GM21360 (cell line): ENCODE measurements at regions not wholly inside any gene's neighbourhood (a gene's known extent, or its start where the extent isn't known, plus 50 kb on each side); places are given as distances from the start of the nearest gene placed in this dataset.

ENCODE experiments used
- ATAC-seq: cut with Tn5 transposase; IDR thresholded peaks from one replicate; pipeline ENCODE4 v1.9.1; 2021; ENCODE audit warnings: mild to moderate bottlenecking, moderate library complexity; ENCODE audit not compliant: unreplicated experiment

DNA sequence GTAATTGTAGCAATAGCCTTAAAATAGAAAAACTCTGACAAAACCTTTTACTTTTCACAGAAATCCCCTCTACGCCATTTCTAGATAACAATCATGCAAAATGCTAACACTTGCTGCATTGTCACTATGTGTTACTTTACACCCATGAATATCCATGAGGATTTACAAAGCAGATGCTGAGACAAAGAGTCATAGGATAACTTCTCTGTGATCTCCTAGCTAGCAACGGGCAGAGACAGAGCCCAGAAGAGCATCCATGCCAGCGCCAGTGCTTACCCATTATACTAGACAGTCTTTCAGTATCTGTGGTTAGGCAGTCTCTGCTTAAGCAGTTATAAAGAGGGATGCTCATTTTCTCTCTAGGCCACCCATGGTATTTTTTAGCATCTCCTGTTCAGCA lies 474.1 kb downstream of the CAAP1 start:
- no peak for ATAC-seq

DNA sequence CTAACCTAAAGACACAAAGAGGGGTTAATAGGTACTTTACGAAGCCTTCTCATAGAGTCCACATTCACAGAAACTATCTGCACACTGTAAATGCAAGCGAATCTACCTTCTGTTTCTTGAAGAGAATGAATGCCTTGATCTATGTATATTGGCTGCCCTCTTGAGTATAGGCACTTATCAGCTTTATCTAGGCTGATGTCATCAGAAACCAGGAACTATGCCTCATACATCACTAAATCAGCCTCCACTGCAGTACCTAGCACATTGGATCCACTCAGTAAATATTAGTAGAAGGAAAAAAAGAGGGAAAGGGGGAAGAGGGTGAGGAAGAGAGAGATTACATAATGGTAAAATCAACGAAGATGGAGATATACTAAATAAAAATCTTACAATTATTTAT lies 477.1 kb downstream of the CAAP1 start:
- ATAC-seq, result no peak

DNA sequence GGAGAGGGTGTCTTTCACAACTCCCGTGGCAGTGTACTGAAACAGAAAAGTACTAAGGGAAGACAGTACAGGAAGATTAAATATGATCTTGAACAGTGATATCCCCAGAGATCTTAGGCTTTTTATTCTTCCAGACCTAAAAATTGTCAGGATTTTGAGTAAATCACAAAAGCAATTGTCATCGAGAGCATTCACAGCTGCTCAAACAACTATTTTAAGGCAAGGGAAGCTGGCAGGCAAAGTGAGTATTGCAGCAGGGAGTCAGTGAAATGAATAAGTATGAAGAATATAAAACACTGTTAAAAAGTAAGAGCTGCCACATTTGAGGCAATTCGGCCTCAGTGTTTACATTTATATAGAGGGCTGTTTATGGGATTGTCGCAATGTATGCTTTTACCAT lies 479.0 kb downstream of the CAAP1 start:
- ATAC-seq, result no peak

DNA sequence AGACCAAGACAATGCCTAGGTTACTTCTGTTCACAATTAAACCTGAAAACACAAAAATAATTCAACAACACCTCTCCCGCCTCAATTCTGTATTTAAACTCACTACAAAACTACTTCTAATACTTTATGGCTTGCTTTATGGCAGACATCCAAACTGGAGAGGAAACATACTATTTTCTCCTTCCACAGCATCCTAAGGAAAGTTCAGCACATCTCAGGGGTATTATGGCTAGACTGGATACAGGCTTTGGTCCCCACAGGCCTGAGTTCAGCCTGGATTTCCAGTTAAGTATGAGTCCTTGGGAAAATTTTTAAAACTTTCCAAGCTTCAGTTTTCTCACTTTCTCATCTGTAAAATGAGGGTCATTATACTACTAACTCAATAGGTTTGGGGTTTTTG lies 480.2 kb downstream of the CAAP1 start:
- no peak for ATAC-seq

DNA sequence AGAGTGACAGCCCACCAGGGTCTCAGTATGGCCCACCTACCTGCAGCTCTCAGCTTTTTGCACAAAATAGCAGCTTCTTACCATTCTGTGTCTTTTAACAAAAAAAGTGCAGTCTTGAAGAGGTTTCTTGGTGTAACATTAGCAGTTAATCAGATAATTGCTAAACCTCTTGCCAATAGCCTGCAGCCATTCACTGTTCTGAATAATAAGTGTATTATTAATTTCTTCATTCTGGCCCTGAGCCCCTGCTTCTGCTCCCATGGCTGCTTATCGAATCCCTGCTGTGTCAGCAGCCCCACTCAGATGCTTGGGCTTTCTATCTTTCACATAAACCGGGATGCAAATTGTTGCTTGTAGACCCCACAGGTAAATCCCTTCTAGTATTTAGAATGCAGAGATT lies 485.9 kb downstream of the CAAP1 start:
- no peak for ATAC-seq

DNA sequence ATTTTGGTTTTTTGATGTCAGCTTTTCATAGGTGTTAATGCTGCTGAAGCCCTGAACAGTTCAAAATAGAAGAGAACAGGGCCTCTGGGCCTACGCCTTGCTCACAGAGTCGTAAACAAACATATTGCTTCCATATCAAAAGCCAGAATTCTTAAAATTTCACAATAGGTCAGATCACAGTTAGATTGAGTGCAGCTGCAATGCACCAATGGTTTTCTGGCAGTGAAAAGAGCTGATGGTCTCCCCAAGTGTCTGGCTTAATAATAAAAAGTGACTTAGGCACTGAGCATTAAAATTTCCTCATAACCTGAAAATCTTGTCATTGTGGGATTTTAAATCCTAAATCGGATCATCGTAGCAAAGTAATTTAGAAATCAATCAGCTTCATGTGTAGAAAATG lies 493.0 kb downstream of the CAAP1 start:
- no peak for ATAC-seq

DNA sequence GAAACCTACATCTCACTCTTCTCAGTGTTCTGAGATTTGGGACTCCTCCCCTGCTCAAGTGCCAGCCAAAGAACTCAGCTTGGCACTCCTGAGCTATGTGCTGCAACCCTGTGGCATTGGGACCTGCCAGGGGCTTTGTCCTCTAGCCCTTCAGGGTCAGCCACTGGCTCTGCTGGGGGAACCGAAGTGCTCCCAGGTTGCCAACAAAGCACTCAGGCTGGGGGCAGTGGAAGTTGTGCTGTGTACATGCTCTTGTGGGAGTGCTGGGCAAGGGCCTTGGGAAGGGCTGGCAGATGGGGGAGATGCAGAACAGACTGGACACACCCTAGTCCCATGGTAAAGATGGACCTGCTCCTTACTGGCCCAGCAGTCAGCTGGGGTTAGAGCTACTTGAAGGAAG lies 498.6 kb downstream of the CAAP1 start:
- ATAC-seq, result no peak

DNA sequence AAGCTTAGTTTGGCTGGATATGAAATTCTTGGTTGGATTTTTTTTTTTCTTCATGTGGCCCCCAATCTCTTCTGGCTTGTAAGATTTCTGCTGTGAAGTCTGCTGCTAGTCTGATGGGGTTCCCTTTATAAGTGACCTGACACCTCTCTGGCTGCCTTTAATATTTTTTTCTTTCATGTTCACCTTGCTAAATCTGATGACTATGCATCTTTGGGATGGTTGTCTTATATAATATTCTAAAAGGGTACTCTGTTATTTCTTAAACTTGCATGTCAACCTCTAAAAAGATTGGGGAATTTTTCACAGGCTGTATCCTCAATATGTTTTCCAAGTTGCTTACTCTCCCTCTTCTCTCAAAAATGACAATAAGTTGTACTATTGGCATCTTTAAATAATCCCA lies 500.0 kb downstream of the CAAP1 start:
- ATAC-seq, result no peak

DNA sequence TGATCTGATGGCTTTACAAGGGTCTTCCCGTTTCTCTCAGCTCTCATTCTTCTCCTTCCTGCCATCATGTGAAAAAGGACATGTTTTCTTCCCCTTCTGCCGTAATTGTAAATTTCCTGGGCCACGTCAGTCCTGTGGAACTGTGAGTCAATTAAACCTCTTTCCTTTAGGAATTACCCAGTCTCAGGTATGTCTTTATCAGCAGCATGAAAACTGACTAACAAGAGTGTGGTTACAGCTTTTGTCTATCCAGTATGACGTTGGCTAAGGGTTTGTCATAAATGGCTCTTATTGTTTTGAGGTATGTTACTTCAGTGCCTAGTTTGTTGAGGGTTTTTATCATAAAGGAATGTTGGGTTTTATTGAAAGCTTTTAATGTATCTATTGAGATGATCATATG lies 501.6 kb downstream of the CAAP1 start:
- ATAC-seq, result no peak

DNA sequence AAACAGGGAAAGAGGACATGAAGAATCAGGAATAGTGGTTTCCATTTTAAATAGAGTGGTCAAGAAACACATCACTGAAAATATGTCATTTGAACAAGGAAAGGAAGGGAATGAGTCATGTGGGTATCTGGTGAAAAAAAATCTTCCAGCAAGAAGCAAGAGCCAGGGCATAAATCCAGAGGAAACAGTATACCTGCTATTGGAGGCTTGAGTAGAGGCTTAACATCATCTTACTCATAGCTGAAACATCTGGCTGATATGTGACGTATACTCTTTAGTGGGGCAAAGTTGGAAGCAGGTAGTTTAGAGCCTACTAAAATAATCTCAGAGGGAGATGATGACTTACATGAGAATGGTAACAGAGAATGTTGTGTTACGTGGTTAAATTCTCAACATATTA lies 517.2 kb downstream of the CAAP1 start:
- no peak for ATAC-seq

DNA sequence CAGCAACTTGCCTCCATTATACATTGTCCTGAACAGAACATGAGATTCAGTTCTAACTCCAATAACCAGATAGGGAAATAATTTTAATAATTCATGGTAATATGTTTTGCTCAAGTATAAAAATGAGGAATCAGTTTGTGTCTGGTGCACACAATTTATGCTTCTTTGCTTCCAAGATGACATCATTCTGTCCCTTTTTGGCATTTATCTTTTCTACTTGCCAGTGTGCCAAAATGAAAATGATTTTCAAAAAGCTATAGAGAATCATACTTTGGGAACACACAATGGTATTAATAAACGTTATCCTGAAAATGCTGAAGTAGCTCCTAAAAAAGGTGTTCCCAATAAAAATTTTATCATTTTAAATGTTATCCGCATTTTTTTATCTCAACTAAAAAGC lies 519.0 kb downstream of the CAAP1 start:
- ATAC-seq, result no peak

DNA sequence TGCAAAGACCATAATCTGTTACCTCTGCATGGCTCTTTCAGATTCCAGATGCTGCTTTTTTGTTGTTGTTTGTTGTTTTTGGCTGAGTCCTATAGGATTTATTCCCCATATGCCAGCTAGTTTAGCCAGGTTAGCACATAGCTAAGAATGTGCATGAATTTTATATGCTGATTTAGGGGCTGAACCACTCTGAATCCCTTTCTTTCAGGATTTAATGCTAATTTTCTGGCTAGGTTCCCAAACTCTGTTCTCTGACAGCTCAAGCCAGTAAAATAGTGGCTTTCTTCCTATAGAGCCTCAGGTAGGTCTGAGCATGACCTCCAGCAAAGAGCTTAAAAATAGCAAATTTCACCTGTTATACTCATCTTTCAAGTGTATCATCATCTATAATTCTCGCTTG lies 521.4 kb downstream of the CAAP1 start:
- ATAC-seq, result no peak

DNA sequence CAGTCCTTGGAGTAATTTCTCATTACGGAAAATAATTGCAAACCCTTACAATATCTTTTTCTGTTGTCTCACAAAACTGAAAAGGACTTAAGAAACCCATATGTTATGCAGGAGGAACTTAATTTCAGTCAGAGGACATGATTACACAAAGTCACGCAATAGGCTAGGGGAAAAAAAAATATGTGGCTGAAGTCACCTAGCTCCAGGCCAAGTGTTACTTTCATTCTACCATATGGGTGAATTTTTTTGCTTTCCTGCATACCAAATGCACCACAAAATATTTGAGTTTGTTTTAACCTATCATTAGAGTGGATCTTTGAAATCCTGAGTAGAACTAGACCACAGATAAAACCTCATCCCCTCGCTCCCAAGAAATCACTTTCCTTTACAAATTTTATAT lies 523.5 kb downstream of the CAAP1 start:
- no peak for ATAC-seq

DNA sequence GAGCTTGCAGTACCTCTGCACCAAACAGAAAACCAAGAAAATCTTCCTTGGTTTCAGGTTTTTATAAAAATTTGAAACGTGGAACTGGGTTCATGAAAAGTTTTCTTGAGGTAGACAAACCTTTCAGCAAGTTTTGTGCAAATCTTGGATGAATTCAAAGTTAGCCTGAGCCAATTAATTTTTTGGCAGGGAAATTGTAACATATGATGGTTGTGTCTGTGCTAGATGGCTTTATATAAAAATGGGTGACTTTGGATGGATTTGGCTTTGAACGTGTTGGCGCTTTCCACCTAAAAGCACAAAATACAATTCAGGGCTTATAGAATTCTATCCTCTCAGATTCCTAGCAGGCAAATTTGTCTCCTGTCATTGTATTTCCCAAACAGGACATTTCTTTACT lies 524.4 kb downstream of the CAAP1 start:
- no peak for ATAC-seq

DNA sequence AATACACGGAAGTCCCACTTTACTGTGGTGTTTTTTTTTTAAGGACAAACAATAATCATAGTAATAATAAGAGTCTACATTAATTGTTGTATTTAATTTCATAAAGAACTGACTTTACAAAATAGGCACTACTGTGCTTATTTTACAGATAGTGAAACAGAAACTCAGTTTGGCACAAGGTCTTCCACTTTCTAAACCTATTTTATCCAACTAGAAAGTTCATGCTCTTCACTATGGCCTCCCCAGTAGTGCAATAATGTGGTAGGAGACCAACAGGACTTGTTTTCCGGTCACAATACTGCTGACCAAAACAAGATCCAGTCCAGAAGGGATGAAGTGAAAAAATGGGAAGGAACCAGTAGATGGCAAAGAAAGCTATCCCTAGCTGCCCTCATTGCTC lies 531.6 kb downstream of the CAAP1 start:
- no peak for ATAC-seq

DNA sequence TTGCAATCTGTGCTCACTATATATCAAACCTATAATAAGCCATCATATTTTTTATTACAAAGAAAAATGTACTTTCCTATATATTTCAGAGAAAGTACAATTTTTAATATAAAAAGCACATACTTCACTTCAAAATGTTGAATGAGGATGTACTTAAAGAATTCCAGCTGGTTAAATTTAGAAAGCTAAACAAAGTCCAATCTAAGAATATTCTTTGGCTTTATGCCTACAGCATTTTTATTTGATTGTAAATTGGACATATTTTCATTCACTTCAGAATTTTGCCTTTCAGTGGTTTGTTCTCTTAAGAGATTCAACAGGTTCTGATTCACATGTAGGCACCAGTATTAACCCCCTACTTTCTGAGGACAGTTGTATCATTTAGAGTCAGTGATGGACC lies 533.8 kb downstream of the CAAP1 start:
- ATAC-seq, result no peak

DNA sequence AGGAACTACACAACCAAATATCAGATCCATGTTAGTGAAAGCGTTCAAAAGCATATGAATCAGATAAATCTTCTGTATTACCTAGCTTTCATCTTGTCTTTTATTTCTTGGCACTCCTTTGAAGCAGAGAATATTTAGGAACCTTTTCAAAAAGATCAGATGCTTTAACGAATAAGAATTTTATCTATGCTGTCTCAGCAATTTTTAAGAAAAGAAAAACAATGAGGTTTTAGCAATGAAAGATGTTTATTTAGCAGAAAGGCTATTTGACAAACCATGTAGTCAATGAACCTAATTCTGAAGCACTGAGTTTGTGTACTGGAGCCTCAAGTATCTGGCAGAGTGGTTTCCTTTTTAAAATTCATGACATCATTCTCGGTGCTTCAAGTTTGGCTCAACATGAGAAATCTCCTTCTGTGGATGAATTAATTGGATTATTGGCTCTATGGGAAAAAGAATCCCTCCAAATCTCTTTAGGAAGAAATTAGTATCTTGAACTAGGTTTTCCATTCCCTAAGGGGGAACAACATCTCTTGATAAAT lies 534.7 kb downstream of the CAAP1 start:
- no peak for ATAC-seq

DNA sequence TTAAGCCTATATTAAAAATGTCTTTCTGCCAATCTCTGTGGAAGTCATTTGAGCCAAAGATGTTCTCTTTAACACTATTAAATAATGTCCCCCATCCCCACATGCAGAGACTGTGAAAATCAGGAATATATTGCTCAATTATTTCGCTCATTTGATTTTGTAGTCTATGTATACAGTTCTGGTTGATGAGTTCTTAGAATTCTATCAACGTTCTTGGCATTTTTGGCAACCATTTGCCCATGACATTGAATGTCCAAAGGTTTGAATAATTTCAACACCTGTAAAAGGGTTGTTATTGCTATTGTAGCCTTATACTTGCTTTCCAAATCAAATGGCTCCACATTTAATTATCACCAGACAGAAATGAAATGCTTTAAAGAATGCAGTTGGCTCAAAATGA lies 536.1 kb downstream of the CAAP1 start:
- ATAC-seq, result no peak

DNA sequence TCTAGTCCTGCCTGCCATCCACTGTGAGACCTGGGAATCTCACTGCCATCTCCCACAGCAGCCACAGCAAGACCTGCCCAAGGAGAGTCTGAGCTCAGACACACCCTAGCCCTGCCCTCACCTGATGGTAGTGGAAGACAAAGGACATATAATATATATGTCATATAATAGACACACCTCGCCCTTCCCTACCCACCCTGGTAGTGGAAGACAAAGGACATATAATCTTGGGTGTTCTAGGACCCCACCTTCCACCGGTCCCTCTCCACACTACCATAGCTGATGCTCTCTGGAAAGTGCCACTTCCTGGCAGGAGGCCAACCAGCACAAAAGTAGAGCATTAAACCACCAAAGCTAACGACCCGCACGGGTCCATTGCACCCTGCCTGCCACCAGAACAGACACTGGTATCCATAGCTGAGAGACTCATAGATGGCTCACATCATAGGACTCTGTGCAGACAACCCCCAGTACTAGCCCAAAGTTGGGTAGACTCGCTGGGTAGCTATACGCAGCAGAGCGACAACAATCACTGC lies 545.6 kb downstream of the CAAP1 start:
- ATAC-seq, result no peak

DNA sequence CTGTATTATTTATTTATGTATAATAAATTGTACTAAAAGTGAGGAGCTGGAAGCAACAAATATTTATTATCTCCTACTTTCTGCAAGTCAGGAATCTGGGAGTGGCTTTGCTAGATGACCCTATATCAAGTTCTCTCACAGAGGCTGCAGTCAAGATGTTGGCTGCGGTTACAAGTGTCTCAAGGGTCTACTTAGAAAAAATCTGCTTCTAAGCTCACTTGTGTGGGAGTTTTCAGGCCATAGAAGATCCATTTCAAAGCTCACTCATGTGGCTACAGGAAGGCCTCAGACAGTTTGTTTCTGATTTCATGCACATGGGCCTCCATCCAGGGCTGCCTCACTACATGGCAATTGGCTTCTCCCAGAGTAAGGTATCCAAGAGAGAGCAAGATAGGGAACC lies 551.1 kb downstream of the CAAP1 start:
- no peak for ATAC-seq

DNA sequence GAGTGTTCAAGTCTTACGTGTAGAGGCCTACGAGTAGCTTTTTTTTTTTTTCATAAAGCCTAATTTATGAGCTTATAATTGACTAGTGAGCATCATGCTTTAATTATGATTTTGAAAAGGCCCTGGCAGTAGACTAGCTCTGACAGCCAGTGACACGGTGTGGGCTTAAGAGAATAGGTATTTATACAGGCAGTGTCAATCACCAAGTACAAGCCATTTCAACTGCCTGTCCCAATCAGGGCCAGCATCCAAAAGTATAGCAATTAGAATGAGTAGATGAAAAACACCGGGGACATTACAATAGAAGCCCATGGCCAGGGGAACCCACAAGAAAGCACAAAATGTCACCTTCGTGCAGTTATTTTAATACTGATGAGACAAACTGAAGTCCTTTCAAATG lies 552.8 kb downstream of the CAAP1 start:
- no peak for ATAC-seq

DNA sequence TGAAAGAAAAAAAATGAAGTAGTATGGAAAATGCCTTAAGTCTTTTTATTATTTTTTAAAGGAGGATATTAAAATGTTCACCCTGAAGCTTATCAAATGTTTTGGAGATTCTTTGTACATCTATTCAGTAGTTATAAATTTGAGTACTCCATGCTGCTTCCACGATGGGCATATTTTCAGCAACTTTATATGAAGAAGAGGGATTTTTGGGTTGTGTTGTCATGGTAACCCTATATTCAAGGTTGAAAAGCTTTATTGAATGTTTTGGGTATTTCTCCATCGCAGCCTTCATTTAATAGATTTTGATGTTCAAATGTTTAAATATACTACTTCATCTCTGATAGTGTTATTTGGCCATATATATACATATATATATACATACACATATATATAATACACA lies 557.5 kb downstream of the CAAP1 start:
- ATAC-seq, result no peak

DNA sequence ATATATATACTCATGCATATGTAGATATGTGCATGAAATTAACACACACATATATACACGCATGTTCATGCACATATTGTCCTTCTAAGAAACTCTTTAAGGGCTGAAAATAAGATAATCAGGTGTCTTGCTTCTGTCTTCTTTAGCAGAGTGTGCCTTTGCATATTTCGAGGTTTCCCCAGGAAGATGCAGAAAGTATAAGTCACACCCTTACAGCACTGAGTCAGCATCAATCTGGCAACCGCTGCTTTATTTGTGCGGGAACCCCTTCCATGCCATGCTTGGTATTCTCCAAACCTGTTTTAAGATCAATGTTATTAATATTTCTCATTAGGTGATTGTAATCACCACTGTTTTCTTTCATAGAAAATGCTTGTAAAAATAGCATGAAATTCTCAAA lies 557.9 kb downstream of the CAAP1 start:
- ATAC-seq, result no peak

DNA sequence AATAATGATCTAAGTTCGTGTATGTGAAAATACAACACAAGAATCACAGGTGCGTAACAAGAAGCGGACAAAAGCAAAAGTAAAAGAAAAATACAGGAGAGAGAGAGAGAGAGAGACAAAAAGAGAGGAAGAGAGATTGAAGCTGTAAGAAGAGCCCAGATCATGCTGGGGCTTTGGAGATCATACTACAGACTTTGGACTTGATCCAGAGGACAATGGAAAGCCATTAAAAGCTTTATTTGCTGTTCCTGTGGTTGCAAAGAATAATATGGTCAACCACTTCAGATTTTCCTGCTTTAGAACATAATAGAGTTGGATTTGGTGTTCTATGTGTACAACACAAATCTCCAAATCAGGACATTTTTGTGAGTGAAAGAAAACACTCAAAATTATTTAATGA lies 561.4 kb downstream of the CAAP1 start:
- no peak for ATAC-seq
